ENCODE measurements at regions not wholly inside any gene's neighbourhood (a gene's known extent, or its start where the extent isn't known, plus 50 kb on each side); places are given as distances from the start of the nearest gene placed in this dataset.
"Not testable (repeated sequence)": the region's sequence is repeated elsewhere in the genome, so short reads cannot be mapped to it uniquely, and the experiment has no call there.

DNA sequence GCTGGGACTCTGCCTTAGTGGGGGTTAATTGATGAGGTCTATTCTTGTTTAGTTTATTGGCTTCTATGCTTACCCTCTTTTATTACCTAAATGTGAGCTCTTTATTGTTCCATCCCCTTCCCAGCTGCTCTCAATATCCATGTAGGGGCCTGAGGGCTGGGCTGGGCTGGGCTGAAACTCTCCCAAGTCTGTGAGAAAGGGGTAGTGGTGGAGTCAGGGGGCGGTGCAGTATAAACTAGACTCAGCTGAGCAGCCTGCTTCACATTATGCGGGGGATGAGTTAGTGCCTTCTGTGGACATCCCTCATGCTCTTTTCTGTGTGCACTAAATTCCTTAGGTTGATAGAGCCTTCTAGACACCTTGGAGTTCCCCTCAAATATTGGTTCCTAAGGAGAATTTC lies 451.8 kb upstream of the PTGER4 start:
- H3K9me3 Mint-ChIP-seq: no peaks in the 10 kb centered on the region
- peaks cover 41% of the 10 kb centered on the region for H3K4me1 Mint-ChIP-seq
- no peak overlapping the region for H3K4me3 Mint-ChIP-seq
- DNase-seq (ENCODE audit: low spot score in 2 of 2, unreplicated experiment in 2 of 2): no peak
- peak overlapping the region; percentile 1 for H3K27ac Mint-ChIP-seq
- H3K36me3 Mint-ChIP-seq: no peaks in the 10 kb centered on the region
- TF ChIP-seq CTCF (IDR thresholded peaks at IDR 0.05; ENCODE audit: unreplicated experiment): no peak
- no peaks in the 10 kb centered on the region for H3K27me3 Mint-ChIP-seq (ENCODE audit: low read depth)

DNA sequence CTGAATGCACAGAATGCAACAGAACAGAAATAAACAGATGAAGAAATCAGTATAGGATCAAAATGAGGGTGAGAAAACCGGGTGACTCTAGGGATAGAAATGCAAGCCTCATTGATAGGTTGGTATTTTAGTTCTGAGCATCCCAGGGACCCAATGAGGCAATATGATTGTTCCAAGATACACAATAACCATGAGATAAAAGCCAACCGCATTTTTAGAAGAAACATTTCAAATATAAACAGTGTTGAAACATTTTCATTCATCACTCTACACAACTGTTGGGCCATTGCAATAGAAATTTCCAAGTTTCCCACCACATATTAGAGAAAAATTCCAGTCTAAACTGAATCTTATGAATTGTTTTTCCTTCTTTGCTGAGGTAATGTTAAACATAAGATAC lies 452.3 kb upstream of the PTGER4 start:
- no peaks in the 10 kb centered on the region for H3K36me3 Mint-ChIP-seq
- DNase-seq (ENCODE audit: low spot score in 2 of 2, unreplicated experiment in 2 of 2): no peak
- H3K4me1 Mint-ChIP-seq: peaks cover 43% of the 10 kb centered on the region
- H3K4me3 Mint-ChIP-seq: no peak overlapping the region
- TF ChIP-seq CTCF (IDR thresholded peaks at IDR 0.05; ENCODE audit: unreplicated experiment): no peak
- no peaks in the 10 kb centered on the region for H3K9me3 Mint-ChIP-seq
- H3K27ac Mint-ChIP-seq: no peak overlapping the region
- no peaks in the 10 kb centered on the region for H3K27me3 Mint-ChIP-seq (ENCODE audit: low read depth)

- Mint-ChIP-seq H3K9me3 (no peaks in the 10 kb centered on the region), H3K36me3 (no peaks in the 10 kb centered on the region), H3K27ac (no peak overlapping the region), H3K4me3 (no peak overlapping the region), H3K4me1 (peaks cover 41% of the 10 kb centered on the region), H3K27me3 (ENCODE audit: low read depth) (no peaks in the 10 kb centered on the region)
- no peak for DNase-seq (ENCODE audit: low spot score in 2 of 2, unreplicated experiment in 2 of 2)
- no peak for TF ChIP-seq CTCF (IDR thresholded peaks at IDR 0.05; ENCODE audit: unreplicated experiment)
Observed at GRCh38 chr5:40226906-40227305, 452.8 kb upstream of the PTGER4 start.

GRCh38 chr5:40225147-40225546 lies 454.6 kb upstream of the PTGER4 start:
- H3K36me3 Mint-ChIP-seq; DNase-seq (ENCODE audit: low spot score in 2 of 2, unreplicated experiment in 2 of 2); H3K27me3 Mint-ChIP-seq (ENCODE audit: low read depth); H3K9me3 Mint-ChIP-seq; H3K27ac Mint-ChIP-seq; H3K4me3 Mint-ChIP-seq: not testable (repeated sequence)
- peaks cover 32% of the 10 kb centered on the region for H3K4me1 Mint-ChIP-seq

DNA sequence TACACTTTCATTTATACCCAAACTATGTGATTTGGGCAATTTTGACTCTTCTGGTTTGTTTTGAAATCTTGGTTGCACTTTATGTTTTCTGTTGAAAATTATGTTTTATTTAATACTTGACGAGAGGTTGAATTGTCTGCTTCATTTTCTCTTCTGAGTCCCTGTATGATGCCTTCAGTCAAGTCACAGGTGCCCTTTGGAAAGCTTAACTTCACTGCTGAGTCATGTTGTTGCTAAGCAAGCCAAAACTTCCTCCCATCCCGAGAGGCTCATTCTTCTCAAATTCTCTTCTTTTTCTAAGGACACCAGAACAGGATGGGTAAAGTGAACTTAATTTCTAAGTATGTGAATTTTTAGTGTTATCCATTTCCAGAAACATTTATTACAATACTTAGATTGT lies 455.3 kb upstream of the PTGER4 start:
- no peak for DNase-seq (ENCODE audit: low spot score in 2 of 2, unreplicated experiment in 2 of 2)
- H3K9me3 Mint-ChIP-seq: peaks cover 1% of the 10 kb centered on the region
- no peak overlapping the region for H3K4me3 Mint-ChIP-seq
- H3K4me1 Mint-ChIP-seq: peaks cover 27% of the 10 kb centered on the region
- TF ChIP-seq CTCF (IDR thresholded peaks at IDR 0.05; ENCODE audit: unreplicated experiment): no peak
- H3K36me3 Mint-ChIP-seq: no peaks in the 10 kb centered on the region
- H3K27ac Mint-ChIP-seq: no peak overlapping the region
- H3K27me3 Mint-ChIP-seq (ENCODE audit: low read depth): no peaks in the 10 kb centered on the region

- Mint-ChIP-seq H3K27ac (no peak overlapping the region), H3K27me3 (ENCODE audit: low read depth) (no peaks in the 10 kb centered on the region), H3K9me3 (peaks cover 4% of the 10 kb centered on the region), H3K4me3 (no peak overlapping the region), H3K4me1 (peaks cover 22% of the 10 kb centered on the region), H3K36me3 (no peaks in the 10 kb centered on the region)
- no peak for TF ChIP-seq CTCF (IDR thresholded peaks at IDR 0.05; ENCODE audit: unreplicated experiment)
- no peak for DNase-seq (ENCODE audit: low spot score in 2 of 2, unreplicated experiment in 2 of 2)
Observed at GRCh38 chr5:40223884-40224402, 455.8 kb upstream of the PTGER4 start.

Measured in mesothelial cell of epicardium (in vitro differentiated cells).